KBM-7 (cell line): ENCODE measurements at regions not wholly inside any gene's neighbourhood (a gene's known extent, or its start where the extent isn't known, plus 50 kb on each side); places are given as distances from the start of the nearest gene placed in this dataset.
"Not testable (repeated sequence)": the region's sequence is repeated elsewhere in the genome, so short reads cannot be mapped to it uniquely, and the experiment has no call there.

ENCODE experiments used
- DNase-seq: peaks from one replicate; pipeline ENCODE4 v3.0.0-alpha.2; 2015
- in situ Hi-C: fragments of 300-500 bp; cut with MboI; formaldehyde crosslinking; loops from 2 replicates; pipeline ENCODE4 v1.14.3; 2020; ENCODE audit warnings: low sequenced_read_pairs, low pct_unique_long_range_greater_than_20kb, mixed read lengths

- in situ Hi-C loops: no loop called here
- DNase-seq: no peak
Measured at GRCh38 chr3:106059953-106060517, 191.2 kb upstream of the CBLB start.

- in situ Hi-C loops: no loop called here
- no peak for DNase-seq
Measured at GRCh38 chr3:106063909-106064308, 195.1 kb upstream of the CBLB start.

GRCh38 chr3:106065831-106066230 is 197.0 kb upstream of the CBLB start:
- no peak for DNase-seq

GRCh38 chr3:106067711-106068110 is 198.9 kb upstream of the CBLB start:
- in situ Hi-C loops: no loop called here

More at GRCh38 chr3:106065831-106066230, 197.0 kb upstream of the CBLB start:
- in situ Hi-C loops: no loop called here

GRCh38 chr3:106068381-106068780 is 199.6 kb upstream of the CBLB start:
- in situ Hi-C loops: no loop called here
- no peak for DNase-seq

More at GRCh38 chr3:106067711-106068110, 198.9 kb upstream of the CBLB start:
- no peak for DNase-seq

- in situ Hi-C loops: no loop called here
- no peak for DNase-seq
Measured at GRCh38 chr3:106068795-106069194, 200.0 kb upstream of the CBLB start.

- in situ Hi-C loops: no loop called here
- DNase-seq: no peak
Measured at GRCh38 chr3:106070187-106070586, 201.4 kb upstream of the CBLB start.

- DNase-seq: no peak
- in situ Hi-C loops: no loop called here
Measured at GRCh38 chr3:106071306-106071705, 202.5 kb upstream of the CBLB start.

- in situ Hi-C loops, DNase-seq: not testable (repeated sequence)
Measured at GRCh38 chr3:106072596-106072995, 203.8 kb upstream of the CBLB start.

- DNase-seq, in situ Hi-C loops: not testable (repeated sequence)
Measured at GRCh38 chr3:106073806-106074205, 205.0 kb upstream of the CBLB start.

- in situ Hi-C loops, DNase-seq: not testable (repeated sequence)
Measured at GRCh38 chr3:106075731-106076130, 206.9 kb upstream of the CBLB start.

GRCh38 chr3:106078635-106079034 is 209.8 kb upstream of the CBLB start:
- DNase-seq: no peak
- in situ Hi-C loops: no loop called here

GRCh38 chr3:106082616-106083015 is 213.8 kb upstream of the CBLB start:
- in situ Hi-C loops: no loop called here

GRCh38 chr3:106083207-106083606 is 214.4 kb upstream of the CBLB start:
- no peak for DNase-seq
- in situ Hi-C loops: no loop called here

More at GRCh38 chr3:106082616-106083015, 213.8 kb upstream of the CBLB start:
- no peak for DNase-seq

- in situ Hi-C loops: no loop called here
- no peak for DNase-seq
Measured at GRCh38 chr3:106083854-106084253, 215.0 kb upstream of the CBLB start.

- in situ Hi-C loops: no loop called here
- DNase-seq: no peak
Measured at GRCh38 chr3:106086038-106086437, 217.2 kb upstream of the CBLB start.

- in situ Hi-C loops: no loop called here
- DNase-seq: no peak
Measured at GRCh38 chr3:106086636-106087035, 217.8 kb upstream of the CBLB start.

GRCh38 chr3:106088304-106088703 is 219.5 kb upstream of the CBLB start:
- DNase-seq: no peak
- in situ Hi-C loops: no loop called here

- no peak for DNase-seq
- in situ Hi-C loops: no loop called here
Measured at GRCh38 chr3:106088899-106089298, 220.1 kb upstream of the CBLB start.

GRCh38 chr3:106089806-106090205 is 221.0 kb upstream of the CBLB start:
- in situ Hi-C loops: no loop called here
- DNase-seq: no peak

GRCh38 chr3:106092792-106093191 is 224.0 kb upstream of the CBLB start:
- in situ Hi-C loops: no loop called here
- no peak for DNase-seq
